GM12878 (cell line): ENCODE measurements at regions not wholly inside any gene's neighbourhood (a gene's known extent, or its start where the extent isn't known, plus 50 kb on each side); places are given as distances from the start of the nearest gene placed in this dataset.

Experiments
- ATF3 ChIP-seq: IDR thresholded peaks from 2 replicates; pipeline ENCODE4 v1.6.1; 2011; ENCODE audit warnings: low read depth, mild to moderate bottlenecking, low read length, moderate library complexity, borderline replicate concordance; ENCODE audit errors: extremely low read depth
- CEBPB ChIP-seq, 2 experiments: fragments of 150-350 bp in 1 of 2; IDR thresholded peaks; 2 replicates each; pipeline ENCODE4 v1.6.1; 2012 to 2014; ENCODE audit warnings: low read depth in 2 of 2, low read length in 2 of 2, borderline replicate concordance in 1 of 2, inconsistent platforms in 1 of 2
- CHD4 ChIP-seq: fragments of 200-600 bp; sonication (generic); IDR thresholded peaks from 2 replicates; pipeline ENCODE4 v1.6.1; 2016; ENCODE audit warnings: mild to moderate bottlenecking
- CREB1 ChIP-seq: IDR thresholded peaks from 2 replicates; pipeline ENCODE4 v1.6.1; 2012; ENCODE audit warnings: low read depth, mild to moderate bottlenecking, inconsistent platforms
- CREM ChIP-seq: IDR thresholded peaks from 2 replicates; pipeline ENCODE4 v1.6.1; 2014; ENCODE audit warnings: antibody characterized with exemption, low read depth
- FOXK2 ChIP-seq: fragments of 450-650 bp; IDR thresholded peaks from 2 replicates; pipeline ENCODE4 v1.6.1; 2017; ENCODE audit warnings: mild to moderate bottlenecking, moderate library complexity
- IRF4 ChIP-seq: IDR thresholded peaks from 2 replicates; pipeline ENCODE4 v1.6.1; 2011; ENCODE audit warnings: low read depth, low read length
- MYB ChIP-seq: fragments of 150-350 bp; IDR thresholded peaks from 2 replicates; pipeline ENCODE4 v1.6.1; 2014; ENCODE audit warnings: mild to moderate bottlenecking, low read depth, low read length, borderline replicate concordance
- NBN ChIP-seq: fragments of 450-650 bp; IDR thresholded peaks from 2 replicates; pipeline ENCODE4 v1.6.1; 2016
- NRF1 ChIP-seq: conservative IDR thresholded peaks from 2 replicates; pipeline ENCODE4 v1.6.1; 2011; ENCODE audit warnings: mild to moderate bottlenecking, low read depth, low read length, improper control_type of control experiment
- PKNOX1 ChIP-seq: fragments of 450-650 bp; IDR thresholded peaks from 2 replicates; pipeline ENCODE4 v1.6.1; 2016; ENCODE audit warnings: mild to moderate bottlenecking
- SIX5 ChIP-seq: IDR thresholded peaks from 2 replicates; pipeline ENCODE4 v1.6.1; 2011; ENCODE audit warnings: mild to moderate bottlenecking, low read depth, low read length, moderate library complexity; ENCODE audit not compliant: severe bottlenecking
- SUZ12 ChIP-seq: fragments of 200-600 bp; sonication (generic); IDR thresholded peaks from one replicate; pipeline ENCODE4 v1.6.1; 2018; ENCODE audit warnings: antibody characterized with exemption, mild to moderate bottlenecking; ENCODE audit not compliant: unreplicated experiment
- TAF1 ChIP-seq: IDR thresholded peaks from 2 replicates; pipeline ENCODE4 v1.6.1; 2011; ENCODE audit warnings: mild to moderate bottlenecking, low read depth, low read length, borderline replicate concordance
- ZNF207 ChIP-seq: fragments of 450-650 bp; IDR thresholded peaks from 2 replicates; pipeline ENCODE4 v1.6.1; 2014; ENCODE audit warnings: antibody characterized with exemption, mild to moderate bottlenecking, borderline replicate concordance
- ZNF217 ChIP-seq: fragments of 450-650 bp; IDR thresholded peaks from 2 replicates; pipeline ENCODE4 v1.6.1; 2017; ENCODE audit warnings: antibody characterized with exemption, mild to moderate bottlenecking
- ZNF592 ChIP-seq: fragments of 450-650 bp; IDR thresholded peaks from 2 replicates; pipeline ENCODE4 v1.6.1; 2017; ENCODE audit warnings: mild to moderate bottlenecking, moderate library complexity
- ZZZ3 ChIP-seq: IDR thresholded peaks from 2 replicates; pipeline ENCODE4 v1.6.1; 2011; ENCODE audit warnings: low read depth; ENCODE audit not compliant: control insufficient read depth, insufficient read length
- TF ChIP-seq, protein P1 (sequence below): fragments of 450-650 bp; IDR thresholded peaks from 2 replicates; pipeline ENCODE4 v1.6.1; 2016; ENCODE audit warnings: mild to moderate bottlenecking, moderate library complexity, borderline replicate concordance
- TF ChIP-seq, protein P2 (sequence below): IDR thresholded peaks from 2 replicates; pipeline ENCODE4 v1.6.1; 2011; ENCODE audit warnings: borderline replicate concordance, low read depth, mild to moderate bottlenecking, moderate library complexity, mixed read lengths, low read length; ENCODE audit not compliant: insufficient read depth; ENCODE audit errors: extremely low read length

DNA sequence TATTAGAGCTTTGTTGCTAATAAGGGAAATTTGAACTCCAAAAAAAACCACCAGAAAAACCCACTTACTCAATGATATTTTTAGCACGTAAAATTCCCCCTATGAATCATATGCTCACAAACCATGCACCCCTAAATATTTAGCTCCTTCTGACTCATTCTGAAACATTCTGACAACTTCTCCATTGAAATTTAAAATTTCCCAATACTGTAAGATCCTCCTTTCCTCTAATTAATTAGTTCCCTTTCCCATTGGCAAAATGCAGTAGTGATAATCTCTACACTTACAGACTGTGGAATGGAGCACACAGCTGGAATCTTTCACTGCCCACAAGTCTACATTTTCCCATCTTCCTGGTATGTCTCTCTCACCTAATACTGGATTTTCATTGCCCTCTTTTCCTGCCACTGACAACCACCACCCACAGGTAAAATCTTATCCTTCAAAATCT is 215.8 kb upstream of the ACVR2A start (continued):
- no peak for TF ChIP-seq ATF3
- no peak for TF ChIP-seq NRF1
- 0 out of 2 replicates have a peak, but pooled peaks have one; percentile 10 for TF ChIP-seq PKNOX1
- no peak for TF ChIP-seq SUZ12
- TF ChIP-seq, protein P1, sequence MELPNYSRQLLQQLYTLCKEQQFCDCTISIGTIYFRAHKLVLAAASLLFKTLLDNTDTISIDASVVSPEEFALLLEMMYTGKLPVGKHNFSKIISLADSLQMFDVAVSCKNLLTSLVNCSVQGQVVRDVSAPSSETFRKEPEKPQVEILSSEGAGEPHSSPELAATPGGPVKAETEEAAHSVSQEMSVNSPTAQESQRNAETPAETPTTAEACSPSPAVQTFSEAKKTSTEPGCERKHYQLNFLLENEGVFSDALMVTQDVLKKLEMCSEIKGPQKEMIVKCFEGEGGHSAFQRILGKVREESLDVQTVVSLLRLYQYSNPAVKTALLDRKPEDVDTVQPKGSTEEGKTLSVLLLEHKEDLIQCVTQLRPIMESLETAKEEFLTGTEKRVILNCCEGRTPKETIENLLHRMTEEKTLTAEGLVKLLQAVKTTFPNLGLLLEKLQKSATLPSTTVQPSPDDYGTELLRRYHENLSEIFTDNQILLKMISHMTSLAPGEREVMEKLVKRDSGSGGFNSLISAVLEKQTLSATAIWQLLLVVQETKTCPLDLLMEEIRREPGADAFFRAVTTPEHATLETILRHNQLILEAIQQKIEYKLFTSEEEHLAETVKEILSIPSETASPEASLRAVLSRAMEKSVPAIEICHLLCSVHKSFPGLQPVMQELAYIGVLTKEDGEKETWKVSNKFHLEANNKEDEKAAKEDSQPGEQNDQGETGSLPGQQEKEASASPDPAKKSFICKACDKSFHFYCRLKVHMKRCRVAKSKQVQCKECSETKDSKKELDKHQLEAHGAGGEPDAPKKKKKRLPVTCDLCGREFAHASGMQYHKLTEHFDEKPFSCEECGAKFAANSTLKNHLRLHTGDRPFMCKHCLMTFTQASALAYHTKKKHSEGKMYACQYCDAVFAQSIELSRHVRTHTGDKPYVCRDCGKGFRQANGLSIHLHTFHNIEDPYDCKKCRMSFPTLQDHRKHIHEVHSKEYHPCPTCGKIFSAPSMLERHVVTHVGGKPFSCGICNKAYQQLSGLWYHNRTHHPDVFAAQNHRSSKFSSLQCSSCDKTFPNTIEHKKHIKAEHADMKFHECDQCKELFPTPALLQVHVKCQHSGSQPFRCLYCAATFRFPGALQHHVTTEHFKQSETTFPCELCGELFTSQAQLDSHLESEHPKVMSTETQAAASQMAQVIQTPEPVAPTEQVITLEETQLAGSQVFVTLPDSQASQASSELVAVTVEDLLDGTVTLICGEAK = no peak
- TF ChIP-seq ZNF217 = peak; percentile 94
- TF ChIP-seq, protein P2, sequence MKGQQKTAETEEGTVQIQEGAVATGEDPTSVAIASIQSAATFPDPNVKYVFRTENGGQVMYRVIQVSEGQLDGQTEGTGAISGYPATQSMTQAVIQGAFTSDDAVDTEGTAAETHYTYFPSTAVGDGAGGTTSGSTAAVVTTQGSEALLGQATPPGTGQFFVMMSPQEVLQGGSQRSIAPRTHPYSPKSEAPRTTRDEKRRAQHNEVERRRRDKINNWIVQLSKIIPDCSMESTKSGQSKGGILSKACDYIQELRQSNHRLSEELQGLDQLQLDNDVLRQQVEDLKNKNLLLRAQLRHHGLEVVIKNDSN = no peak
- TF ChIP-seq ZNF592 = no peak
- TF ChIP-seq FOXK2 = no peak
- TF ChIP-seq ZZZ3 = no peak
- TF ChIP-seq CREB1 = peak; percentile 65; the same call in 1 of the 2 replicates
- TF ChIP-seq NBN = peak; percentile 88
- TF ChIP-seq TAF1 = no peak
- no peak for TF ChIP-seq MYB
- peak; percentile 84 for TF ChIP-seq CREM
- TF ChIP-seq SIX5 = no peak
- TF ChIP-seq ZNF207 = no peak
- TF ChIP-seq CHD4 = no peak; the same call in 1 of the 2 replicates
- peak in 1 of 2 experiments; percentile 86; a peak in 2 of 4 replicates for TF ChIP-seq CEBPB (IDR thresholded peaks at IDR 0.05; ENCODE audit: borderline replicate concordance in 1 of 2, low read depth in 2 of 2, low read length in 2 of 2)
- peak; percentile 75; the same call in 1 of the 2 replicates for TF ChIP-seq IRF4
